ENCODE measurements at regions not wholly inside any gene's neighbourhood (a gene's known extent, or its start where the extent isn't known, plus 50 kb on each side); places are given as distances from the start of the nearest gene placed in this dataset.

DNA sequence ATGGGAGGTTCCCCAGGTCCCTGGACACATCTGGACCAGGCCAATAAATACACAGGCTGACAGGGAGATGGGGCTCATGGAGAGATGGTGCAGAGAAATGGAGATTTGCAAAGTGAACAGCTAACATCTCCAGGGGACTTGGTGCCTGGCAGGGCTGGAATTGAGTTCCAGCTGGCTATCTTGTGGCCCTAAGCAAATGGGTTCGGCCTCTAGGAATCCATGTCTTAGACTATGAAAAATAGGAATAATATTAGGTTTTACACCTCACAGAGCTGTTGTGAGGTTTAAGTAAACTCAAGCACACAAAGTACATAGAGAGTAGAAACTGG is 82.9 kb upstream of the SPATA12 start:
- no peak overlapping the region for H3K27ac ChIP-seq (ENCODE audit: insufficient read depth, low read length)
- H3K9me3 ChIP-seq (ENCODE audit: control insufficient read depth, insufficient read depth, low read length), result no peaks in the 10 kb centered on the region
- no peak overlapping the region for H2AFZ ChIP-seq (replicated peaks; ENCODE audit: low read length, poor library complexity)
- H3K18ac ChIP-seq (ENCODE audit: low read depth, low read length), result no peak overlapping the region
- H3K4ac ChIP-seq (ENCODE audit: low read depth, low read length), result no peak overlapping the region
- ATAC-seq (ENCODE audit: low read depth) (no peak), DNase-seq (no peak)
- intact Hi-C loops (cut with micrococcal nuclease) (no loop called here), in situ Hi-C loops (cut with MboI; ENCODE audit: low sequenced_read_pairs) (no loop called here), dilution Hi-C loops (cut with HindIII; ENCODE audit: low sequenced_read_pairs, unreplicated experiment) (no loop called here)
- no peak overlapping the region for H3K4me2 ChIP-seq (ENCODE audit: low read depth, low read length)
- no peak overlapping the region for H2AK5ac ChIP-seq (ENCODE audit: low read depth, low read length)
- no peak overlapping the region for H2AK9ac ChIP-seq (replicated peaks; ENCODE audit: low read depth, low read length, poor library complexity)
- no peak overlapping the region for H4K91ac ChIP-seq (ENCODE audit: insufficient read depth, low read depth, low read length)
- CTCF ChIA-PET, result no interaction called here
- H3K56ac ChIP-seq (ENCODE audit: extremely low read depth, insufficient read depth, low read length), result no peak overlapping the region
- no peak overlapping the region for H2BK5ac ChIP-seq (ENCODE audit: low read depth, low read length, poor library complexity, severe bottlenecking)
- H2BK15ac ChIP-seq (ENCODE audit: low read depth, low read length), result no peak overlapping the region
- peaks cover 9% of the 10 kb centered on the region for H3K4me1 ChIP-seq (ENCODE audit: control insufficient read depth, insufficient read depth, low read length)
- H3K4me3 ChIP-seq (ENCODE audit: insufficient read depth, low read depth, low read length), result no peak overlapping the region
- no peak for TF ChIP-seq FOS (IDR thresholded peaks at IDR 0.05; ENCODE audit: low read depth, low read length)
- TF ChIP-seq, protein P1, sequence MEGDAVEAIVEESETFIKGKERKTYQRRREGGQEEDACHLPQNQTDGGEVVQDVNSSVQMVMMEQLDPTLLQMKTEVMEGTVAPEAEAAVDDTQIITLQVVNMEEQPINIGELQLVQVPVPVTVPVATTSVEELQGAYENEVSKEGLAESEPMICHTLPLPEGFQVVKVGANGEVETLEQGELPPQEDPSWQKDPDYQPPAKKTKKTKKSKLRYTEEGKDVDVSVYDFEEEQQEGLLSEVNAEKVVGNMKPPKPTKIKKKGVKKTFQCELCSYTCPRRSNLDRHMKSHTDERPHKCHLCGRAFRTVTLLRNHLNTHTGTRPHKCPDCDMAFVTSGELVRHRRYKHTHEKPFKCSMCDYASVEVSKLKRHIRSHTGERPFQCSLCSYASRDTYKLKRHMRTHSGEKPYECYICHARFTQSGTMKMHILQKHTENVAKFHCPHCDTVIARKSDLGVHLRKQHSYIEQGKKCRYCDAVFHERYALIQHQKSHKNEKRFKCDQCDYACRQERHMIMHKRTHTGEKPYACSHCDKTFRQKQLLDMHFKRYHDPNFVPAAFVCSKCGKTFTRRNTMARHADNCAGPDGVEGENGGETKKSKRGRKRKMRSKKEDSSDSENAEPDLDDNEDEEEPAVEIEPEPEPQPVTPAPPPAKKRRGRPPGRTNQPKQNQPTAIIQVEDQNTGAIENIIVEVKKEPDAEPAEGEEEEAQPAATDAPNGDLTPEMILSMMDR (conservative IDR thresholded peaks at IDR 0.05; ENCODE audit: low read depth, low read length), result no peak
- TF ChIP-seq RFX5 (IDR thresholded peaks at IDR 0.05; ENCODE audit: low read depth, low read length), result no peak
- TF ChIP-seq, protein P2, sequence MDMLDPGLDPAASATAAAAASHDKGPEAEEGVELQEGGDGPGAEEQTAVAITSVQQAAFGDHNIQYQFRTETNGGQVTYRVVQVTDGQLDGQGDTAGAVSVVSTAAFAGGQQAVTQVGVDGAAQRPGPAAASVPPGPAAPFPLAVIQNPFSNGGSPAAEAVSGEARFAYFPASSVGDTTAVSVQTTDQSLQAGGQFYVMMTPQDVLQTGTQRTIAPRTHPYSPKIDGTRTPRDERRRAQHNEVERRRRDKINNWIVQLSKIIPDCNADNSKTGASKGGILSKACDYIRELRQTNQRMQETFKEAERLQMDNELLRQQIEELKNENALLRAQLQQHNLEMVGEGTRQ (IDR thresholded peaks at IDR 0.05; ENCODE audit: low read depth, low read length), result no peak
- TF ChIP-seq BHLHE40 (IDR thresholded peaks at IDR 0.05; ENCODE audit: low read depth, low read length), result no peak
- TF ChIP-seq MAFK (IDR thresholded peaks at IDR 0.05; ENCODE audit: low read depth, low read length), result no peak
- TF ChIP-seq RCOR1 (IDR thresholded peaks at IDR 0.05; ENCODE audit: insufficient replicate concordance, low read length), result no peak
- no peak for TF ChIP-seq MAZ (IDR thresholded peaks at IDR 0.05; ENCODE audit: borderline replicate concordance, low read depth, low read length)
- no peak for TF ChIP-seq RAD21 (IDR thresholded peaks at IDR 0.05; ENCODE audit: low read length)
- no peak for TF ChIP-seq CHD1 (IDR thresholded peaks at IDR 0.05; ENCODE audit: low read depth, low read length)
- TF ChIP-seq NFE2L2 (IDR thresholded peaks at IDR 0.05; ENCODE audit: low read depth, low read length), result no peak
- no peak for TF ChIP-seq SMC3 (IDR thresholded peaks at IDR 0.05; ENCODE audit: low read depth, low read length)
- H3K14ac ChIP-seq (replicated peaks; ENCODE audit: low read depth, low read length), result no peak overlapping the region
- H3K23ac ChIP-seq (ENCODE audit: low read depth, low read length), result no peak overlapping the region
- POLR2A ChIA-PET (ENCODE audit: unreplicated experiment), result no interaction called here
- peaks cover 17% of the 10 kb centered on the region for H3K9me1 ChIP-seq (ENCODE audit: insufficient read depth, low read length)
- H3K79me1 ChIP-seq (ENCODE audit: low read depth in 1 of 2, low read length in 2 of 2), result no peaks in the 10 kb centered on the region
- H4K5ac ChIP-seq (ENCODE audit: low read depth, low read length), result no peak overlapping the region
- H2BK20ac ChIP-seq (ENCODE audit: low read depth, low read length), result no peak overlapping the region
- no TSS peak for BruUV-seq (replicated peaks)
- no peak overlapping the region for H4K8ac ChIP-seq (ENCODE audit: low read depth in 2 of 2, low read length in 2 of 2)
- no peak overlapping the region for H2BK120ac ChIP-seq (ENCODE audit: low read depth, low read length)
- no CpG with 5 or more reads among the region's 1 CpG for WGBS, 2 experiments (ENCODE audit: extremely low coverage in 2 of 2, insufficient read length in 1 of 2)
- H3K27me3 ChIP-seq (ENCODE audit: control insufficient read depth, insufficient read depth, low read length), result no peaks in the 10 kb centered on the region
- H3K9ac ChIP-seq (ENCODE audit: low read depth, low read length), result no peak overlapping the region
- peaks cover 5% of the 10 kb centered on the region; the same call in 1 of the 2 replicates for H4K20me1 ChIP-seq (ENCODE audit: insufficient read depth, low read length)
- H3K36me3 ChIP-seq (ENCODE audit: control insufficient read depth, insufficient read depth, low read length), result no peaks in the 10 kb centered on the region
